AG09319 (cell line): ENCODE measurements at regions not wholly inside any gene's neighbourhood (a gene's known extent, or its start where the extent isn't known, plus 50 kb on each side); places are given as distances from the start of the nearest gene placed in this dataset.

Experiments
- DNase-seq: peaks from one replicate; pipeline ENCODE4 v3.0.0-alpha.2; 2010; ENCODE audit warnings: low read depth; ENCODE audit errors: extremely low read depth
- CTCF ChIP-seq: IDR thresholded peaks from 2 replicates; pipeline ENCODE4 v1.5.1; 2011; ENCODE audit warnings: low read depth, mild to moderate bottlenecking, inconsistent platforms, low read length, moderate library complexity

GRCh38 chr10:53107711-53108110 is 335.1 kb upstream of the MBL2 start:
- DNase-seq = no peak
- TF ChIP-seq CTCF = no peak

- no peak for DNase-seq
- no peak for TF ChIP-seq CTCF
These were observed 329.8 kb upstream of the MBL2 start for GRCh38 chr10:53102424-53102823.

GRCh38 chr10:53093878-53094277 is 321.3 kb upstream of the MBL2 start:
- no peak for TF ChIP-seq CTCF
- DNase-seq = no peak

GRCh38 chr10:53091574-53091973 is 319.0 kb upstream of the MBL2 start:
- no peak for DNase-seq
- no peak for TF ChIP-seq CTCF

- no peak for DNase-seq
- TF ChIP-seq CTCF = no peak
These were observed 316.4 kb upstream of the MBL2 start for GRCh38 chr10:53088961-53089360.

- no peak for TF ChIP-seq CTCF
- no peak for DNase-seq
These were observed 306.7 kb upstream of the MBL2 start for GRCh38 chr10:53079283-53079682.

GRCh38 chr10:53076948-53077347 is 304.4 kb upstream of the MBL2 start:
- DNase-seq = no peak
- TF ChIP-seq CTCF = no peak
